GM23248 (cell line): ENCODE measurements at regions not wholly inside any gene's neighbourhood (a gene's known extent, or its start where the extent isn't known, plus 50 kb on each side); places are given as distances from the start of the nearest gene placed in this dataset.

Source experiments
- EZH2 ChIP-seq: fragments of 200-600 bp; sonication (generic); IDR thresholded peaks from 2 replicates; pipeline ENCODE4 v1.6.1; 2018; ENCODE audit warnings: antibody characterized with exemption, mild to moderate bottlenecking; ENCODE audit not compliant: insufficient read depth, poor library complexity, severe bottlenecking
- EZH2phosphoT487 ChIP-seq: fragments of 200-600 bp; sonication (generic); IDR thresholded peaks from 2 replicates; pipeline ENCODE4 v1.6.1; 2018; ENCODE audit warnings: antibody characterized with exemption, moderate library complexity, mild to moderate bottlenecking, low read depth; ENCODE audit not compliant: insufficient read depth

GRCh38 chr5:138632900-138633489 is 57.8 kb upstream of the HSPA9 start:
- TF ChIP-seq EZH2phosphoT487: no peak
- TF ChIP-seq EZH2: no peak
